ENCODE measurements at regions not wholly inside any gene's neighbourhood (a gene's known extent, or its start where the extent isn't known, plus 50 kb on each side); places are given as distances from the start of the nearest gene placed in this dataset.

GRCh38 chr5:163963881-163964280 is 458.5 kb downstream of the MAT2B start:
- no peak for DNase-seq

GRCh38 chr5:163964671-163965070 is 459.3 kb downstream of the MAT2B start:
- DNase-seq: no peak

DNA sequence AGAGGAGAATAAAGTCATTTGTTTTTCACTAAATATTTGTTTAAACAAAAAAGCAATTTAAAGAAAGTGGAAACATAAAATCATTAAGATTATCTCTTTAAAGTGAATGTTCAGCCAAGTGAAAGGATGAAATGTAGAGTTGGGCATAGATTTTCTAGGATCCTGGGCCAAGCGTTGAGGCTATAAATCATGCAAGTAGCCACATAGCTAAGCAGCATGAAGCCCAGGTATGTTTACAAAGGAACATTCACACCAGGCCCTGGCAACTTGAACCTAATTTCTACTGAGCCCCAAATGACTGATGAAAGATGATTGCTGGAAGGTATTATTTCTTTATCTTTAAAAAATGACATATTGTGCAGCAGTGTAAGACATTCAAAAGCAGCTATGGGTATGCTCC is 461.8 kb downstream of the MAT2B start:
- no peak for DNase-seq

DNA sequence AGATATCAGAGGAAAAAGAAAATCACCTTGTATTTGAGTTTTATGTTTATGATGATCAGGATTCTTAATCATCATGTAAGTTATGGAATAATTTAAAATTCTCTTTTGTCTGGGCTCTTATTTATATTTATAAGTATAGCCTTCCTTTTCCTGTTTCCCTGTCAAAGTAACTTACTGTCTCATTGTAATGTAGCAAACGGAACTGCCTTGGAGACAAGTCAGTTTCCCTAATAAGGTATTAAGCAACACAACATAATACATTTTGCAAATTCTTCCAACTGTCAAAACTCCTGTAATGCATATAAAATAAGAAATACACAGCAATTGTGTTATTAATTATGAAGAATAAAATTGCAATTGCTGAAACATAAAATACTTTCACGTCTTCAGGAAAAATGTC is 463.2 kb downstream of the MAT2B start:
- DNase-seq: no peak

GRCh38 chr5:163976696-163977095 is 471.3 kb downstream of the MAT2B start:
- DNase-seq: no peak

- no peak for DNase-seq
Measured at GRCh38 chr5:163978897-163979296, 473.5 kb downstream of the MAT2B start.

- DNase-seq: no peak
Measured at GRCh38 chr5:163988566-163988965, 483.1 kb downstream of the MAT2B start.

DNA sequence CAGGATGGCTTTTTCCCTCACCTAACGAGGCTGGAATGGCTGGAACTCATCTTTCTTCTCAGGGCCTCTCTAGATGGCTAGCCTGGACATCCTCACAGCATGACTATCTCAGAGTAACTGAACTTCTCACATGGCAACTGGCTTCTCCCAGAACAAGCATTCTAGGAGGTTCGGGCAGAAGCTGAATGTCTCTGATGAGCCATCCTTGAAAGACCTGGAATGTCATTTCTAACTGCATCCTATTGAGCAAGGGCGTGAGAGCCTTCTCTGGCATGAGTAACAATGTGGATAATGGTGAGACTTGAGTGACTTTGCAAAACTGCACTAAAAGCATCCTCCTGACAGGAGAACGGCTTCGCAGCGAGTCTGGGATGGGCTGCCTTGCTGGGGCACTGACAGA is 487.7 kb downstream of the MAT2B start:
- no peak for DNase-seq

GRCh38 chr5:163995206-163995605 is 489.8 kb downstream of the MAT2B start:
- DNase-seq: no peak

DNA sequence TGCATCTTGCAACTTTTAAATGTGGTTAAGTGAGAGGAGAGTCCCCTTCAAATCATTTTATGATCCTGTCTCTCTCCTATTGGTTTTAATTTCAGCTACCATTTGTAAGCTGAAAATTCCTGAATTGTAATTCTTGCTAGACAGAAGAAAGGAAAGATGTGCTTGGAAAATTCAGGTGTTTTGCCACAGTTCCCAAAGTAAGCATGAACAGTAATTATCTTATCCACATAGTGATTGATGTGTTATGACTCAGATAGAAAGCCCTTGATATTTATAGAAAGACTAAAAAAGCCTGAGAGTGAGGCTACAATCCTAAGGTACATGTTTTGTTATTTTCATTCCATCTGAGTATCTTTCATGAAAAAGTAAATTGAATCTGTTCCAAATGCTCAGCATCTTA is 492.5 kb downstream of the MAT2B start:
- no peak for DNase-seq

DNA sequence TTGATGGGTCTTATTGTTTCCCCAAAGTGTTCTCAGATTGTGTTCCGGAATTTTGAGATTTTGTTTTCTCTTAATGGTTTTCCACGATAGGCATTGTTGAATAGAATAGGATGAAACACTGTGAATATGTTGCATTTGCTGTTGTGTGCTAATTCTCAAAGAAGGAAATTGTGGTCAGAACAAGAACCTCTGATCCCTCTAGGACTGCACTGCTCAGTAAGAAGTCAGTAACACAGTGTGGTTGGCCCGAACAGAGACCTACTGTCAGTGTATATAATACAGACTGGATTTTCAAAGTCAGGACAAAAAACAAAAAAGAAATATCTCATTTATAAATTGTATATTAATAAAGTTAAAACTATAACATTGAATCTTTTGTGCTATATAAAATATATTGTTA is 494.8 kb downstream of the MAT2B start:
- DNase-seq: no peak

DNA sequence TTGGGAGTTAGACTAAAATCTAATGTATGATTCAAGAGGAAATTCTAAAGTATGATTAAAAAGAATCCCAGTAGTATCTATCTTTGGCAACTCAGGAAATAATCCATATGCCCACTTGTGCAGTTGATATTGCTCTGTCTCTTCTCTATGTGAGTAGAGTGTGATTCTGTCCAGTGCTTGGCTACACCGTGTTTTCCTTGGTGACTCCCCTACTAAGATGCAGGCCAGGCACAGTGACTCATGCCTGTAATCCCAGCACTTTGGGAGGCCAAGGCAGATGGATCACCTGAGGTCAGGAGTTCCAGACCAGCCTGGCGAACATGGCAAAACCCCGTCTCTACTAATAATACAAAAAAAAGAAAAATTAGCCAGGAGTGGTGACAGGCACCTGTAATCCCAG is 495.4 kb downstream of the MAT2B start:
- no peak for DNase-seq

DNA sequence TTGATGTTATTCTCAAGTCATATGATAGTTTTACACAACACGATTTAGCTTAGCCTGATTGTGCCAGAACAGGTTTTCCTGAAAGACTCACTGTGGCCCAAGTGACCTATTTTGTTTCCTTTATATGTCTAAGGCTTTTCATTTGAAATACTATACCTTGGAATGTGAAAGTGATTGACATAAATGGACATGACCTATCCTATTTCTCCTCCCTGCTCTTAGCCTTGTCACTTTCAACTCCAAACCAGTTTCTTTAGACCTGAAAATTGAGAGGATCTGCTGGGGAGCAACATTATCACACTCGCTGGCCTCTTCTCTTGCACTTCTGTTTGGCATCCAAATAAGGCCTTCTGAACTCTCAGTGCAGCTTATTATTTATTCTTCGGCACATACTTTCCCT is 496.8 kb downstream of the MAT2B start:
- no peak for DNase-seq

DNA sequence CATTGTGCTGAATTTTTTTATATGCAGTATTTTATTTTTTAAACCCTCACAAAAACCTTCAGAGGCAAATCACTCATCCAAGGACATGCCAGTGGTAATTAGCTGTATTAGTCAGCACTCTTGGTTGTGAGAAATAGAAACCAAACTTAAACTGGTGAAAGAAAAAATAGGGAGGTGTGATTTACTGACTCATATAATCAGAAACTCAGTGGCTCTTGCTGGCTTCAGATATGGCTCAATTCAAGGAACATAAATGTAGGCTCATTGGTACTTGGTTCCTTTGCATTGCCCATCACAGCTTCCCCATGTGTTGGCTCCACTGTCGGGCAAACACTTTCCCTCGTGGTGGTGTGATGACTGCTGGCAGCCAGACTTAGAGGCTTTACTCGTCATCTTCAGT is 497.2 kb downstream of the MAT2B start:
- DNase-seq: no peak

GRCh38 chr5:164005071-164005470 is 499.7 kb downstream of the MAT2B start:
- DNase-seq: no peak

DNA sequence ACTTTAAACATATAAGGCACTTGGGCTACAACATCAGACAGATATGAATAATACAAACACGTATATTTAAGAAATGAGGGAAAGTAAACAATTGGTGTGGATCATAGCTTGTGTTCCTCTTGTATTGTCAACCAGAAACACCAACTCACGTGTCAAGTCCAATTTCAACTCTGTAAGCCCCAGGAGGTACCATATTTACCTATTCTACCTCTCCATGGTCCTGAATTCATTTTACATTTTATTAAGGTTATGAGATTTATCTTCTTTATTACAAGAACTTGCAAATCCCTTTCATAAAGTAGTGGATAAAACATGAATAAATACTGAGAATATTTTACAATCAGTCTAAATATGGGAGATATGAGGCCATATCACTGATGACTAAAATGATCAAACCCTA is 501.6 kb downstream of the MAT2B start:
- DNase-seq: no peak

- DNase-seq: no peak
Measured at GRCh38 chr5:164009621-164010020, 504.2 kb downstream of the MAT2B start.

DNA sequence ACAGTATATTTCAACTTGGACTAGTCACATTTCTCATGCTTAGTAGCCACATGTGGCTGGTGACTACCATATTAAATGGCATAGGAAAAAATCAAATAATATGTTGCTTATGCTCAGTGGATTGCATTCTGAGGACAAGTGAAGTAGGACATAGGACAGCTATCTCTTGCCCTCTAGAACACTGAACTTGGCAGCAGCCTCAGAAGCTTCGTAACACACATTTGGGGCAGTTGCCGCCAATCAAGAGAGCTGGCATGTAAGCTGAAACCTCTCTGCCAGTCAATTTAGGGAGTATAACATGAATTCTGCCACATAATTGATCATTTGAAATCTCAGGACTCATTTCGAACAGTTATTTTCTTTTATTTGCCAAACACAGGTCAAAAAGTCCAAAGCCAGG is 505.5 kb downstream of the MAT2B start:
- DNase-seq: no peak

- DNase-seq: no peak
Measured at GRCh38 chr5:164012371-164012770, 507.0 kb downstream of the MAT2B start.

DNA sequence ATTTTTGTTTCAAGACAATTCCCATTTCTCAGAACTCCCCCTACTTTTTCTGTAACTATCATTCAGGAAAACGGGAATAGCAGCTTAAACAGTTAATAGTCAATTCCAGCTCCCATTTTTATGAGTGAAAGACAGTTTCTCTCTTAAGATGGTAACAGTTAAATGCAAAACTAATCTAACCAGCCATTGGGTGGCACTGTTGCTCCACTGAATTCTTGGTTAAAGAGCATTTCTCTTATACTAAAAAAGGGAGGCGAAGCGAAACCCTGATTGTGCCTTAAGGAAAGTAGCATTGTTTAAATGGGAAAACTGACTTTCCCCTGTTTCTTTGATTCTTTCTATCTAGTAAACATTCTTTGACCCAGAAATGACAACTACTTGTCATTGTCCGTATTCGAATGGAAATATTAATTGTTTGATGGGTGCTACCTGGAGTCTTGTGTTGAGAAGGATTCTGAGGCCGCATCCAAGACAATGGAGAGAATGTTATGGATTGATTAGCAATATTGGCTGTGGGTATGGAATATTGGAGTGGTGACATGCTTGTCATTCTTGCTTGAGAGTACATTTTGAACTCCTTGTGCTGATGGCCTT is 507.8 kb downstream of the MAT2B start:
- no peak for DNase-seq

- DNase-seq: no peak
Measured at GRCh38 chr5:164020116-164020515, 514.7 kb downstream of the MAT2B start.

GRCh38 chr5:164027738-164028137 is 522.3 kb downstream of the MAT2B start:
- DNase-seq: no peak

- no peak for DNase-seq
Measured at GRCh38 chr5:164038128-164038783, 532.8 kb downstream of the MAT2B start.

GRCh38 chr5:164041105-164041504 is 535.7 kb downstream of the MAT2B start:
- no peak for DNase-seq

GRCh38 chr5:164048359-164048926 is 543.0 kb downstream of the MAT2B start:
- no peak for DNase-seq
